BJ (cell line): ENCODE measurements at regions not wholly inside any gene's neighbourhood (a gene's known extent, or its start where the extent isn't known, plus 50 kb on each side); places are given as distances from the start of the nearest gene placed in this dataset.

Experiments used
- CTCF ChIA-PET: fragments of 350-600 bp; formaldehyde crosslinking; extraction: SDS; loops from one replicate; lab custom pipeline; 2021; ENCODE audit warnings: antibody characterized with exemption, inconsistent platforms; lab: Yijun Ruan, JAX
- POLR2A ChIA-PET: fragments of 300-600 bp; sonication (Branson Sonifier 250); formaldehyde crosslinking; extraction: SDS; loops from one replicate; lab custom pipeline; 2021; ENCODE audit warnings: antibody characterized with exemption; lab: Charles Lee
- DNase-seq: peaks from one replicate; pipeline ENCODE4 v3.0.0-alpha.2; 2011; ENCODE audit warnings: low read depth
- H3K27me3 ChIP-seq: 2 replicates; pipeline ENCODE4 v1.6.0; 2011; ENCODE audit warnings: low read length; ENCODE audit not compliant: control insufficient read depth, insufficient read depth
- H3K36me3 ChIP-seq: 2 replicates; pipeline ENCODE4 v1.5.1; 2011; ENCODE audit warnings: low read length; ENCODE audit not compliant: control insufficient read depth, insufficient read depth
- H3K4me3 ChIP-seq: 2 replicates; pipeline ENCODE4 v1.5.1; 2011; ENCODE audit warnings: low read depth, mild to moderate bottlenecking, control low read depth, low read length
- TF ChIP-seq, protein P1 (sequence below): IDR thresholded peaks from 2 replicates; pipeline ENCODE4 v1.5.1; 2011; ENCODE audit warnings: low read depth, mild to moderate bottlenecking, control low read depth, inconsistent platforms, low read length, moderate library complexity; ENCODE audit not compliant: insufficient read depth

DNA sequence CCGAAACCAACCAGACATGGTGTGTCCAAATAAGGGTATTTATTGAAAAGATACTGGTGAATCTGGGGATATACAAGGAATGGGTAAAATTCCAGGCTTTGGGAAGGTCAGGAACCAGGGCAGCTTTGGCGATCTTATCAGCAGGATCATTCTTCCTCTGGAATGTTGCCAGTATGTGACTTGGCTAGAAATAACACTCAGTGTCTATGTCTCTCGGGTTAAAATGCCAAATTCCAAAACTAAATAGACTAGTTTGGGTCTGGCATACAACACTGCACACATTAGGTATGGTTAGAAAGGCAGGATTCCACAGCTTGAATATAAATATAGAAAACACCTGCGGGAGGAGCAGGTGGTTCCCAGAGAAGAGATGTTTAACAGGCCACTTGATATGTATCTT is 220.2 kb upstream of the CD96 start:
- CTCF ChIA-PET = no interaction called here
- no peak overlapping the region for H3K4me3 ChIP-seq
- H3K36me3 ChIP-seq = no peaks in the 10 kb centered on the region
- POLR2A ChIA-PET = interaction anchor here (0.6 kb wide), 1 partner anchor 14 kb away, joined by 3 read pairs; no protein-coding TSS in a partner anchor
- TF ChIP-seq, protein P1, sequence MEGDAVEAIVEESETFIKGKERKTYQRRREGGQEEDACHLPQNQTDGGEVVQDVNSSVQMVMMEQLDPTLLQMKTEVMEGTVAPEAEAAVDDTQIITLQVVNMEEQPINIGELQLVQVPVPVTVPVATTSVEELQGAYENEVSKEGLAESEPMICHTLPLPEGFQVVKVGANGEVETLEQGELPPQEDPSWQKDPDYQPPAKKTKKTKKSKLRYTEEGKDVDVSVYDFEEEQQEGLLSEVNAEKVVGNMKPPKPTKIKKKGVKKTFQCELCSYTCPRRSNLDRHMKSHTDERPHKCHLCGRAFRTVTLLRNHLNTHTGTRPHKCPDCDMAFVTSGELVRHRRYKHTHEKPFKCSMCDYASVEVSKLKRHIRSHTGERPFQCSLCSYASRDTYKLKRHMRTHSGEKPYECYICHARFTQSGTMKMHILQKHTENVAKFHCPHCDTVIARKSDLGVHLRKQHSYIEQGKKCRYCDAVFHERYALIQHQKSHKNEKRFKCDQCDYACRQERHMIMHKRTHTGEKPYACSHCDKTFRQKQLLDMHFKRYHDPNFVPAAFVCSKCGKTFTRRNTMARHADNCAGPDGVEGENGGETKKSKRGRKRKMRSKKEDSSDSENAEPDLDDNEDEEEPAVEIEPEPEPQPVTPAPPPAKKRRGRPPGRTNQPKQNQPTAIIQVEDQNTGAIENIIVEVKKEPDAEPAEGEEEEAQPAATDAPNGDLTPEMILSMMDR = no peak
- H3K27me3 ChIP-seq = no peaks in the 10 kb centered on the region
- DNase-seq = no peak

DNA sequence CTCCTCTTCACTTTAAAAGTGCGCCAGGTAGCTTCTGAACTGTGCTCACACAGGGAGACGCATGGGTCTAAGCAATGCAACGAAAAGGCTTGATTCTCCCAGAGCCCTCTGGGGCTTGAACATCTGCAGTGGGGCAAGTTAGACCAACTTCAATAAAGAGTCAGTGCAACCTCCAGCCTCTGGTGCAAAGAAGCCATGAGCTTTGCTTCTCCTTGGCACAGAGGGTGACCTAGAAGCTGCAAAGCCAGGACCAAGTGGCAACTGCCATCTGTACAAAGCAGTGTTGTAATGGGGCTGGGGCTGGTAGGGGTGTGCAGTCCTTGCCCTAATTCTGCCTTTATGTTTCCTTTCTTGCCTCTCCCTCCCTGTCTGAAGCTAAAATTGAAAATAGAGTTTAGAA is 219.0 kb upstream of the CD96 start:
- CTCF ChIA-PET = interaction anchor here (1.3 kb wide), 1 partner anchor 46 kb away, joined by 4 read pairs; no protein-coding TSS in a partner anchor
- TF ChIP-seq, protein P1 = no peak
- POLR2A ChIA-PET = no interaction called here
- no peak for DNase-seq
- Histone ChIP-seq H3K27me3 (no peaks in the 10 kb centered on the region), H3K4me3 (no peak overlapping the region), H3K36me3 (no peaks in the 10 kb centered on the region)

DNA sequence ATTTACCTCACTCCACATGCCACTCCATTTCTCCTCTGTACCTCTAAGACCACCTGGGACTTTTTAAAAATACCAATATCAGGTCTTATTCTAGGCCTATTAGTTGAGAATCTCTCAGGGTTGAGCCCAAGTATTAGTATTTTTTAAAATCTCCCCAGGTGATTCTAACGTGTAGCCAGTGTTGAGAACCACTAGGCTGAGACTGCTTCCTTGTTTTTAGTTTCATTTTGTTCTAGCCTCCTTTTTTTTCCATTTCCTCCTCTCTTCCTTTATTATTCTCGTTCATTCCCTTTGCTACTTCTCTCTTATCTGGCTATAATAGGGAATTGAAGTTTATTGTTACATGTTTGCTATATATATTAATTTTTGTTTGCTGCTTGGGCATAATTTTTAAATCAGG is 217.8 kb upstream of the CD96 start:
- ChIA-PET CTCF (interaction anchor here (1.3 kb wide), 1 partner anchor 47 kb away, joined by 4 read pairs; no protein-coding TSS in a partner anchor), POLR2A (no interaction called here)
- no peak for DNase-seq
- H3K4me3 ChIP-seq = no peak overlapping the region
- H3K36me3 ChIP-seq = no peaks in the 10 kb centered on the region
- TF ChIP-seq, protein P1 = no peak
- H3K27me3 ChIP-seq = no peaks in the 10 kb centered on the region

DNA sequence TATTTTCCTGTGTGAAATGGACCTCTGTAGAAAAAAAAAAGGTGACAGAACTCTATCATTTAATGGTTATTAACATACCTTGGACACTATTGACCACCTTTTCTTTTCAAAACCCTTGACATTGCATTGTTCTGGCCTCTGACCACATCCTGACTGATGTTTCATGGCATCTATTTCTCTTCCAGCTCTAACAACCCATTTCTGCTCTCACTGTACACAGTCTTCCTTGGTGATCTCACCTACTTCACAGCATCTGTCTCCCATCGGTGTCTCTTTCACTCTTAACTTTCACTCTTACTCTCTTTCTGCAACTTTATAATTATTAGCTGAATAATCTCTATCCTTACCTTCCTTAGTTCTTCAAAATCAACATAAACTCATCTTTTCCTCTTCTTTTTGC is 217.4 kb upstream of the CD96 start:
- DNase-seq = no peak
- Histone ChIP-seq H3K36me3 (no peaks in the 10 kb centered on the region), H3K27me3 (no peaks in the 10 kb centered on the region), H3K4me3 (no peak overlapping the region)
- ChIA-PET CTCF (no interaction called here), POLR2A (no interaction called here)
- TF ChIP-seq, protein P1 = no peak

DNA sequence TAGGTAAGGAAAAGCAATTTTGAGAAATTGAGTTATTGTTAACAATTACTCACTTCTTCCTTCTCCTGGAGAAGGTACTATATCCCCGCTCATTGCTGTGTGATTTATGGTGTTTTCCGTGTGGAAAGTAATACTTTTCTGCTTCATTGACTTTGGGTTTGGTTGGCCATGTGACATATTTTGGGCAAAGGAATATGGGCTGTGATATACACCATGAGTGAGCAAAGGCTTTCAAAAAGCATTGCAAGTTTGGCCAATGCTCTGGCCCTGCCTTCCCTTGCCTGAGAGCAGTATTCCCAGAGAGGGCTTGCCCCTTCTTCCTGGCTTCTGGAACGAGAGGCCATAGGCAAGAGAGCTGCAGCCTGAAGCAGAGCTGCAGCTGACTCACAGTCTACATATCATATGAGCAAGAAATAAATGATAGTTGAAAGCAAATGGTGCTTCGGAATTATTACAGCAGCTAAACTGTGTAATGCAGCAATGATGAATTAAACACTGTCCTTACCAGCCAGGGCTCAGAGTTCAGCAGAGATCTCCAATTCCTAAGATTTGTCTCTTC is 216.8 kb upstream of the CD96 start:
- H3K36me3 ChIP-seq = no peaks in the 10 kb centered on the region
- H3K27me3 ChIP-seq = no peaks in the 10 kb centered on the region
- TF ChIP-seq, protein P1 = no peak
- ChIA-PET CTCF (no interaction called here), POLR2A (no interaction called here)
- H3K4me3 ChIP-seq = no peak overlapping the region
- DNase-seq = no peak
